ENCODE measurements at regions not wholly inside any gene's neighbourhood (a gene's known extent, or its start where the extent isn't known, plus 50 kb on each side); places are given as distances from the start of the nearest gene placed in this dataset.
"Not testable (repeated sequence)": the region's sequence is repeated elsewhere in the genome, so short reads cannot be mapped to it uniquely, and the experiment has no call there.

DNA sequence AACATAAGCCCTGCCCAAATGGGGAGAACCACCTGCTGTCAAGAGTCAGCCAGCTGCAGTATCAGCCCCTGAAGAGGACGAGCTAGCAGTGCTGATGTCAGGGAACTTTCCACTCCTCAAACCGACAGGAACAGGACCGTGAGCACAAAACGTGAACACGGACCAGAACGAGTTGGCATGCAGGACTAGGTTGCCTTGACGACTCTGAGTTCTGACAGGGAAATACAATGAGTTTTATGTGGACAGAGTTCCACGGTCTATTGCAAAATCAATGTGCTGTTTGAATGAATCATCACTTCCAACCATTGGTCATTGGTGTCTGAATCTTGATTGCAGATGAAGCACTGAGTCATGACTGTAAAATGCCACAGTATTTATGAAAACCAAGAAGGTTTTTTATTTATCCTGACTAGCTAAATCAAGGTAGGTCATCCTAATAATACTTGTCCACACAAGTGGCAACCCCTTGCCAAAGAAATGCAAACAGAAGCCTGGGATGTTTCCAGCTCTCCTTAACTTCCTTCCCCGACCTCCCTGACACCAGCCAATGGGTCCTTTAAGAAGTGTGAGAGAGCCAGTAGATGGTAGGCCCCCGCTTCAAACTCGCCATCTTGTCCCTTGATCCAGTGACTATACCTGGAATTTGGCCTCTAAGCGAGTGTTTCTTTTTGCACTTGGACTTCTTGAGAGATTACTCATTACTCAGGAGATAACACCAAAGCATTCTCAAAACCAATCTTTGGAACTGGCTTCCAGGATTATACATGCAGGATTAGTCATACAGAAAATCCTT lies 119.6 kb downstream of the ASB7 start:
- DNase-seq: no peak

DNA sequence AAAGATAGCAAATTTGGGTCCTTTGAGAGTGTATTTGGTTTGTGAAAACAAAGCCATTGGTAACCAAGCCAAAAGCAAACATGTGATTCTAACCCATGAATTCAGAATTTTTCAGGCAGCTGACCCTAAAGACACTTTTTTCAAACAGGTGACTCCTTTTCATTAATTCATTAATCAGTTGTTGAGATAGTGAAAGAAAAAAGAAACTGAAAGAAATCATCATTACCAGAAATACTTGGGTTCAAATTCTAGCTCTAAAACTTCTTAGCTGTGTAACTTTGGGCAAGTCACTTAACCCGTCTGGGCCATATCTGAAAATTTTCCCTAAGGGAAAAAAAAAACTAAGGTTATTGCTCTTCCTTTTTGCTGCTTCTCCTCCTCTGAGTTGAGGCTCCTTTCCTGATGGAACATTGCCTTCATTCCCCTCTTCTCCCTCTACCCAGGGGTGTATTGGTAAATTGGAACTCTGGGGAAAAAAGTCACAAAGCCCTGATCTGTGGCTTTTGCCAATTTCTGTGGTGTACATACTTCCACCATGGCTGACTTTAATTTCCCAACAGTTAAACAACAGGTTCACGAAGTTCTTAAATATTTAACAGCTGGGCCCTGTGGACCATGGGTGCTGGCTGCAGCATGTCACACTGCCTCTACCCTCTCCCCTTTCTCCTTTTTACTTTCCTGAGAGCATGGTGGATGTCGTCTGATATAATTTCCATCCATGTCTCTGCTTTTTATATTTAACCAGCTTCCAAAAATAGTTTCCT lies 120.3 kb downstream of the ASB7 start:
- DNase-seq: no peak

GRCh38 chr15:100723315-100723801 lies 121.0 kb downstream of the ASB7 start:
- DNase-seq: no peak

- DNase-seq: no peak
Measured at GRCh38 chr15:100725121-100726069, 123.0 kb downstream of the ASB7 start.

DNA sequence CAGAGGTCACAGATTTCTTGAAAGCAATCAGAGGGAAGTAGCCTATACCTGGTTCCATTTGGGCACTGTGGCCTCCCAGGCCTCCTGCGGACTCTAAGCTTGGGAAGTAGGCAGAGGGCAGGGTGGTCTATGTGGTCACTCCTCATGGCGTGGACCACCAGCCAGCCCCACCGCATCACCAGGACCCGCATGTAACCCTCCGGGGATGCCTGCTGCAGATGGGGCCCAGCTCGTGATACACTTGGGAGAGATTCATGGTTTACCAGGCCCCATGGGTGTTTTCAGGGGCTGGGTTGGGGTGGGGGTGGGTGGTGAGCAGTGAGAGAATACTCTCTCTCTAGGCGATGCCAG lies 123.7 kb downstream of the ASB7 start:
- no peak for DNase-seq

DNA sequence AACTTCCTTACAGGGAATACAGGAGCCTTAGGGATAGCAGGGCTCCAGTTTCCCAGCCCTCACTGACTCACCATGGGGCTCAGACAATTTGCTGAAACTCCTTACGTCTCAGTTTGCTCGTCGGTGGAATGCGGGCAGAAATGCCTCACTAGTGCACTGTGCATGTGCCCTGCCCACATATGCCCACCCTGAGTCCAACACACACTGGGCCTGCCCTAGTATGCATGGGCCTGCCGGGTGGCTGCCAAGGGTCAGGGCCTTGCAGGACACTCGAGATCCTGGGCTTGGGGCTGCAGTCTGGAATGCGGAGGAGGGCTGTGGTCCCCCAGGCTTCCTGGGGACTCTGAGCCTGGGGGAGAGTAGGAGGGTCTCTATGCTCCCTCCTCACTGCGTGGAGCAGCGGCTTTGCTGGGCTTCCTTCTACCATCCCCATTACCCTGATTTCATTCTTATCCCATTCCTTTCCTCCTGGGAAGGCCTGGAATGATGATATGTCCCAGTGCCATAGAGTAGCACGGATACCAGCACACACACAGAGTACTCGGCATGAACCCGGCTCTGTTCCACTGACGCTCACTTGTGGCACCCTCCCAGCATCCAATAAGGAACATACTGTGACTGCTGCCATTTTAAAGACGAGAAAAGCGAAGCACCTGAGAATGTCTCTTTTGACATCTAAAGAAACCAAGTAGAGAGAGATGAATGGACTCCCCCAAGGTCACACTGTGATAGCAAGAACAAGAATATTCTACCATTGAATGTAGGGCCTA lies 124.2 kb downstream of the ASB7 start:
- DNase-seq: no peak

DNA sequence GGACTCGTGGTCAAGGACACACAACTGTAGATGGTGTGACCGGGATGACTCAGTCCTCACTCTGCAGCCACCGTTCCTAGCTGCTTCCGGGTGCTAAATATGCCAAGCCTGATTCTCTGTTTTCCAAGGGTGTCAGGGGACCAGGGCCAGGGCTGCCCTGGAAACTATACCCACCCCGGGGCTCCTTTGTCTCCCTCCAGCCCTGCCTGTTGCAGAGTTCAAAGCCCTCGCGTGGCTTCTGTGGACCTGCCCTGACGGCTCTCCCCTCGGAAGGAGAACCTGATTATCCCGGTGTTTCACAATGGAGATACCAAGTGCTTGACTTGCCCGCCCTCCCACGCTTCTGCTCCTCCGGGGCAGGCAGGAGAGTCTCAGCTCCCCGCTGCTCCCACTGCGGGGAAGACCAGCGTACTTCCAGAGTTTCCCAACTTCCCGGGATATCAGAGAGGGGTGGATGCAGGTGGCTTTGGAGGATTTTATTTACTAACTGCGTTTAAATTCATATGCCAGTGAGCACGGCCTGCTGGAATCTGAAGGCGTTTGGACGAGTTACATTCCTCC lies 125.0 kb downstream of the ASB7 start:
- DNase-seq: no peak

- DNase-seq: no peak
Measured at GRCh38 chr15:100728371-100729201, 126.2 kb downstream of the ASB7 start.

DNA sequence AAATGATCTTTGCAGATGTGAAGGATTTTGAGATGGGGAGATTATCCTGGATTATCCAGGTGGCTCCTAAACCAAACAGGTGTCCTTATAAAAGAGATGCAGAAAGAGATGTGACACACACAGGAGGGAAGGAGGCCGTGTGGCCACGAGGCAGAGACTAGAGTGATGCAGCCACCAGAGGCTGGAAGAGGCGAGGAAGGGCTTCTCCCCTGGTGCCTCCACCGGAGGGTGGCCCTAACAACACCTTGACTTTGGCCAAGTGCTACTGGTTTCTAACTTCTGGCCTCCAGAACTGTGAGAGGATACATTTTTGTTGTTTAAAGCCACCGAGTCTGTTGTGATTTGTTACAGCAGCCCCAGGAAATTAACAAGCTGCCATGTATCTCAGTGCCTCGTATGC lies 127.1 kb downstream of the ASB7 start:
- DNase-seq: no peak

GRCh38 chr15:100730129-100730528 lies 127.7 kb downstream of the ASB7 start:
- DNase-seq: no peak

DNA sequence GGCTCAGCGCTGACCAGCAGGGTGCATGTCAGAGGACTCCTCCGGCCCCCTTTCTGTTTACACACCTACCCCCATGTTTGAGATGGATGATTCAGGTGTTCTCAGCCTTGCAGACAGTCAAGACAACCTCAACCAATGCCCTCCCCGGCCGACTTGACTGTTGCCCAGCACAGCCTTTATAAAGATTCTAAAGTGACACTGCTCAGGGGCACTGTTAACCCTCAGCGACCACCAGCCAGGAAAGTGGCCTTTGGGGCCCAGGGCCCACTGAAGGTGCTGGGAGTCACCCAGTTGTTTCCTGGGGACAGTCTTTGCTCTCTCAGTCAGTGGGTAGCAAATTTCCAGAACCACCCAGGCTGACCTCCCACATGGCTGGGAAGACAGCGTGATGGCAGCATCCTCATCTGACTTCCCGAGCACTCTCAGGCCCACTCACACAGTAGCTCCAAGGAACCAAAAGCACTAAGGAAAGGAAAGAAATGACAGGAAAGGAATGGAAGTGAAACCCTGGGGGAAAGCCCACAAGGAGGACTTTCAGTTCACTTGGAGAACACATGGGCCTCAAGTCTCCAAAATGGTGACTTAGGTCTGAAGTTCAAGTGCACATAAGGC lies 128.4 kb downstream of the ASB7 start:
- no peak for DNase-seq

DNA sequence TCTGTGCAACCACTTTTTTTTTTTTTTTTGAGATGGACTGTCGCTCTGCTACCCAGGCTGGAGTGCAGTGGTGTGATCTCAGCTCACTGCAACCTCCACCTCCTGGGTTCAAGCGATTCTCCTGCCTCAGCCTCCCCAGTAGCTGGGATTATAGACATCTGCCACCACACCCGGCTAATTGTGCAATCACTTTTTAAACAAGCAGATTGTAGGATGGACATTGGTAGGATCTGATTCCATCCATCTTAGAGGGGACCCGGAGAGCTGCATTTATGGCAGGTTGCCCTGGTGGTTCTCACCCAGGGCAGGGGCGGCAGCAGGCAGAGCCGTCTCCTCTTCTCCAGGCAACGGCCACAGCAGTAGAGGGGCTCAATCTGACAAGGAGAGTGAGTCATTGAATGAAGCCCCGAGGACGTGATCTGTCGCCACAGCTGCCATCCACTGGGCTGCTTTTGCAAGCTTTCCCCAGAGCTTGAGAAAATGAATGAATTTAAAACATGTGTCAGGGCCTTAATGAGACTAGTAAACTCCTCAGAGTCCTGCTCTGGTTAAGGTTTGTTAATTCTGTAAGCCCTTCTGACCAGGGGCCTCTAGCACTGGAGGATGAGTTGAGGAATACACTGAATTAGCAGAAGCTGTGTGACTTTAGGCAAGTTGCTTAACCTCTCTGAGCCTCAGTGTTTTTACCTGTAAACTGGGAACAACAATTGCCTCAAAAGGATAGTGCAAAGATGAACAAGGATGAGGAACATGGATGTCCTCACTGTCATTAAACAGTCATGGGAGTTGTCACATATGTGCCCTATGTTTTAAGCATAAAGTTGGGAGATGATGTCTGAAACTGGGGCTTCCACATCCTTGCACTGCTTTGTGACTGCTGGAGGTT lies 129.1 kb downstream of the ASB7 start:
- DNase-seq: no peak

DNA sequence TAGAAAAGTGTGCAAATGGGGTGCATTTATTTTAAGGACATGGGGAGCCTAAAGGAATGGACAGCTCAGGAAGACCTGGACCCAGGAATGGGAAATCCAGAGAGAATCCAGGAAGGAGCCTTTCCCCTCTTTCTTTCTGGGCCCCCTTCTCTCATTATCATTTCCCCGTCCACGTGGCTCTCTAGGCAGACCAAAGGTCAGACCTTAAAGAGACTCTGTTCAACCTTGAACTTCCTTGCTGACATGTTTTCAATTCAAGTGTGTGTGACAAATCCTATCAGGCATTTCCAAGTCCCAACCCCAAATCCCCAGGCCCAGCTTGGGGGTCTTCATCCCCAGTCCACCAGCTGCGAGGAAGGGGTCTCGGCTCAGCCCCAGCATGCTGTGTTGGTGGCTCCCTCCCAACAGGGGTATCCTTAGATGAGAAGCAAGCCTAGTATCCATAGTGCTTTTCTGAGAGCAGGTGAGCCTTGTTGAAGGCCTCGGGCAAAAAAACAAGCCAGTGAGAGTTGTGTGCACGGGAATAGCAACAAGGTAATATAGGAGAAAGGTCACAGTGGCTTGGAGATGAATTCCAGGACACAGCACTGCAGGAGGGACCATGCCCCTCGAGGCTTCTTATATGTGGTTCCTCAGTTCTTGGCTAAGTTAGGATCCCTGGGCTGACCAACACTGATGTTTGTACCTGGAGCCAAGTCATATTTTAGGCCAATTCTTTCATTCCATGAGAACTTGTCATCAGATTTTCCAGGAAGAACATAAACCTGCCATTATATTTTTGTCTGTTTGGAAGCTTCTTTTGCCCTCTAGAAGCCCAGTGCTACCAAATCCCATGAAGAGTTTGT lies 130.0 kb downstream of the ASB7 start:
- DNase-seq: no peak

GRCh38 chr15:100733101-100733842 lies 130.9 kb downstream of the ASB7 start:
- no peak for DNase-seq

DNA sequence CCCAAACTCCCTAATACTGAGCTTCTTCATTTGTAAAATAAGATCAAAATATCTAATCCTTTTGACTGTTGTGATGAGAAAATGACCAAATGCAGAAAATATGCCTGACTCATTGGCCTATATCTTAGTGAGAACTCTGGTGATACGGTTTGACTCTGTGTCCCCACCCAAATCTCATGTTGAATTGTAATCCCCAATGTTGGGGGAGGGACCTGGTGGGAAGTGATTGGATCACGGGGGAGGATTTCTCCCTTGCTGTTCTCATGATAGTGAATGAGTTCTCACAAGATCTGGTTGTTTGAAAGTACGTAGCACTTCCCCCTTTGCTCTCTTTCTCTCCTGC lies 131.4 kb downstream of the ASB7 start:
- DNase-seq: not testable (repeated sequence)

DNA sequence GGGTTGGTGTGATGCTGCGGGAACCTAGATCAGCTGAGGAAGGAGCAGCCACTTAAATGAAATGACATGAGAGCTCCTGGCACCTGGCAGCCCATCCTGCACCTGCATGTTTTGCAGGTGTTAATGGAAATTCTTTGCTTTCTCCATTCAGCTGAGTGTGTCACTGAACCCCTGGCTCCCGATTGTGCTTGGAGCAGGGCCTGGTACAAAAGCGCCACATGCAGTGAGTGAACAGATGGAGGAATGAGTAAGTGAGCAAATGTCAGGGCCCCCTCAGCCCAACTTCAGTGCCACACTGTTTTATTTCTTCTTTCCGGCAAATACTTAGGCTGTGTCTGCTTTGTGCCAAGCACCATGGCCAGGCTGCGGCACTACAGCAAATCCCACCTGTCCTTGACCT lies 132.2 kb downstream of the ASB7 start:
- no peak for DNase-seq

DNA sequence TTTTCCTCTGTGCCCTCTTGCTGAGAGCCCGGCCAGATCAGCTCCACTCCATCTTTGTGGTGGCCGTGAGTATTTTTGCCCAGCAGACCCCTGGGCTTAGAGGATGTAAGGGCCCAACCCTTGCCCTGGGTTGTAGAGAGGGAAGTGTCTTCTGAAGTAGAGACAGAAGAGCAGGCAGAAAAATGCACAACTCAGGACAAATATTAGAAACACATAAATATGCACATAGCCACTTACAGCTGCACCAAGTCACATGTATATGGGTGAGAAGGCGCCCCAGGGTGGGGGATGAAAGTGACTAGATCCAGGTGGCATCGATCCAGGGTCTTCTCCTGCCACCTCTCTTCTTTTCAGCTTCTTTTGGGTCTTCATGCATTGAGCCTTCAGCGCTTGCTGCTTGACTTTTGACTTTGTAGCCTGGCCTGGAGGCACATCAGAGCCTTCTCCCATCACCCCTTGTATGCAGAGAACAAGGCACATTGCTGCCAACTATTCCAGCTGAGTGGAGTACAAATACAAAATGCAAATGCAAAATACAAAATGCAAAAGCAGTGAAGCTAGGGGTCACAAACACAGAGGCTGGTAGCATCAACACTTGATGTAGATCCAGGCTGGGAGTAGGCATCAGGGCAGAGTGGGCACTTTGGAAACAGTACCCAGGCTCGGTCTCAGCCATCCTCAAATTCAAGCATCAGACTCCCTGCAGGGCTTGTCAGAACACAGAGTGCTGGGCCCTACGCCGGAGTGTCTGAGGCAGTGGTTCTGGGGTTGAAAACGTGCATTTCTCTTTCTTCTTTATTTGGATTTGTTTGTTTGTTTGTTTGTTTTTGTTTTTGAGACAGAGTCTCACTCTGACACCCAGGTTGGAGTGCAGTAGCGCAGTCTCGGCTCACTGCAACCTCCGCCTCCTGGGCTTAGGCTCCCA lies 133.0 kb downstream of the ASB7 start:
- no peak for DNase-seq

All from NCI-H2227 treated with DMSO at 0.1 percent for 48 hours (cell line).